ENCODE measurements at regions not wholly inside any gene's neighbourhood (a gene's known extent, or its start where the extent isn't known, plus 50 kb on each side); places are given as distances from the start of the nearest gene placed in this dataset.

DNA sequence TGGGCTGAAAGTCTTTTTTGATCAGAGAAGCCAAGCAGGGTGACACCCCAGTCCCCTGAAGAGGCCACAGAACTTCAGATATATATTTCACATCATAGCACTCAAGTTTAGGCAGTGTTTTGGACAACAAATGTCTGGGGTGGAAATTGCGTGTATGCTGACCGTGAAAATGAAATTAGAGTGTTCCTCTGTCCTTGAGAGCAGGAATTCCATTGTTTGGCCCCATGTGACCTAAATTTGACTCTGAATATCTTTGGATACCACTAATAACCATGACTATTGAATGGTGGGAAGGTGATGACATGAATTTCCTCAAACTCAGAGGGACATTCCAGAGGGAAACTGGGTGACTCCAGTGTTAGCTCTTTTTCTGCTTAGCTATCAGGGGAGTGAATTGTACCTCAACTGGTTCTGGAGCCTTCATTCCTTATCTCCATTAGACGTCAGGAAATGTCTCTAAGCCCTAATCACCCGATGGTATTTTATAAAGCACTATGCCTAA, 263.5 kb upstream of the RASGRP1 start:
- TF ChIP-seq, protein P1, sequence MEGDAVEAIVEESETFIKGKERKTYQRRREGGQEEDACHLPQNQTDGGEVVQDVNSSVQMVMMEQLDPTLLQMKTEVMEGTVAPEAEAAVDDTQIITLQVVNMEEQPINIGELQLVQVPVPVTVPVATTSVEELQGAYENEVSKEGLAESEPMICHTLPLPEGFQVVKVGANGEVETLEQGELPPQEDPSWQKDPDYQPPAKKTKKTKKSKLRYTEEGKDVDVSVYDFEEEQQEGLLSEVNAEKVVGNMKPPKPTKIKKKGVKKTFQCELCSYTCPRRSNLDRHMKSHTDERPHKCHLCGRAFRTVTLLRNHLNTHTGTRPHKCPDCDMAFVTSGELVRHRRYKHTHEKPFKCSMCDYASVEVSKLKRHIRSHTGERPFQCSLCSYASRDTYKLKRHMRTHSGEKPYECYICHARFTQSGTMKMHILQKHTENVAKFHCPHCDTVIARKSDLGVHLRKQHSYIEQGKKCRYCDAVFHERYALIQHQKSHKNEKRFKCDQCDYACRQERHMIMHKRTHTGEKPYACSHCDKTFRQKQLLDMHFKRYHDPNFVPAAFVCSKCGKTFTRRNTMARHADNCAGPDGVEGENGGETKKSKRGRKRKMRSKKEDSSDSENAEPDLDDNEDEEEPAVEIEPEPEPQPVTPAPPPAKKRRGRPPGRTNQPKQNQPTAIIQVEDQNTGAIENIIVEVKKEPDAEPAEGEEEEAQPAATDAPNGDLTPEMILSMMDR (IDR thresholded peaks at IDR 0.05; ENCODE audit: low read length): no peak
- TF ChIP-seq EZH2phosphoT487 (IDR thresholded peaks at IDR 0.05; ENCODE audit: low read length): no peak
- no peak for TF ChIP-seq EZH2 (optimal IDR thresholded peaks at IDR 0.05; ENCODE audit: low read depth, low read length)

Data from MM.1S (cell line).